Hepatocyte (in vitro differentiated cells): ENCODE measurements at regions not wholly inside any gene's neighbourhood (a gene's known extent, or its start where the extent isn't known, plus 50 kb on each side); places are given as distances from the start of the nearest gene placed in this dataset.

Source experiments
- EZH2phosphoT487 ChIP-seq: fragments of 200-600 bp; sonication (generic); IDR thresholded peaks from one replicate; pipeline ENCODE4 v1.6.1; 2018; ENCODE audit warnings: antibody characterized with exemption, mild to moderate bottlenecking, low read depth, moderate library complexity; ENCODE audit not compliant: unreplicated experiment, severe bottlenecking
- TF ChIP-seq, protein P1 (sequence below): fragments of 200-600 bp; sonication (generic); IDR thresholded peaks from 2 replicates; pipeline ENCODE4 v1.5.1; 2016; ENCODE audit warnings: antibody characterized with exemption, mild to moderate bottlenecking; ENCODE audit not compliant: poor library complexity

DNA sequence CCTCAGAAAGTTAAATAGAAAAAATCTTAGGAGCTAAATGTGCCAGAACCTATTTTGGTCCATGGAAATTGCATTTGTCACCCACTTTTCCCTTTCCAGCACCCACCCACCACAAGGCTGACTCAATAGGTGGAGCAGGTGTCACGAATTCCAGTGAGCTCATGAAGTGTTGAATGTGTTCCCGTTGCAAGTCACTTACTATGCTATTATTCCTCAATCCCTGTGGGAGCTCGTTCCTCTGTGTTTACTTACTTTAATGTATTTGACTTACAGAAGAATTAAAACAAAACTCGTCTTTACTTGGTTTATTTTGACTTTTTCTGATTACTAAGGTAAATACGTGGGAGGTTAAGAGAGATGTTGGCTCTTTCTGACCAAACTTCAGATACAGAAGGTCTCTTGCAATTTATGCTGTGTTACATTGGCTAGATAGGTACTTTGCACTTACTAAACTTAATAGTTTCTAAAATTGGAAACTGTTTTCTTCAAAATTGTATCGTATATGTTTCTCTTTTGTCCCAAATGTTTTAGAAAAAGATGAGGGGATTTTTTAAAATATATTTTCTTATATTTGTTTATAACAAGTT lies 269.4 kb upstream of the NOVA1 start:
- TF ChIP-seq, protein P1, sequence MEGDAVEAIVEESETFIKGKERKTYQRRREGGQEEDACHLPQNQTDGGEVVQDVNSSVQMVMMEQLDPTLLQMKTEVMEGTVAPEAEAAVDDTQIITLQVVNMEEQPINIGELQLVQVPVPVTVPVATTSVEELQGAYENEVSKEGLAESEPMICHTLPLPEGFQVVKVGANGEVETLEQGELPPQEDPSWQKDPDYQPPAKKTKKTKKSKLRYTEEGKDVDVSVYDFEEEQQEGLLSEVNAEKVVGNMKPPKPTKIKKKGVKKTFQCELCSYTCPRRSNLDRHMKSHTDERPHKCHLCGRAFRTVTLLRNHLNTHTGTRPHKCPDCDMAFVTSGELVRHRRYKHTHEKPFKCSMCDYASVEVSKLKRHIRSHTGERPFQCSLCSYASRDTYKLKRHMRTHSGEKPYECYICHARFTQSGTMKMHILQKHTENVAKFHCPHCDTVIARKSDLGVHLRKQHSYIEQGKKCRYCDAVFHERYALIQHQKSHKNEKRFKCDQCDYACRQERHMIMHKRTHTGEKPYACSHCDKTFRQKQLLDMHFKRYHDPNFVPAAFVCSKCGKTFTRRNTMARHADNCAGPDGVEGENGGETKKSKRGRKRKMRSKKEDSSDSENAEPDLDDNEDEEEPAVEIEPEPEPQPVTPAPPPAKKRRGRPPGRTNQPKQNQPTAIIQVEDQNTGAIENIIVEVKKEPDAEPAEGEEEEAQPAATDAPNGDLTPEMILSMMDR, result no peak
- no peak for TF ChIP-seq EZH2phosphoT487
